ENCODE measurements at regions not wholly inside any gene's neighbourhood (a gene's known extent, or its start where the extent isn't known, plus 50 kb on each side); places are given as distances from the start of the nearest gene placed in this dataset.

DNA sequence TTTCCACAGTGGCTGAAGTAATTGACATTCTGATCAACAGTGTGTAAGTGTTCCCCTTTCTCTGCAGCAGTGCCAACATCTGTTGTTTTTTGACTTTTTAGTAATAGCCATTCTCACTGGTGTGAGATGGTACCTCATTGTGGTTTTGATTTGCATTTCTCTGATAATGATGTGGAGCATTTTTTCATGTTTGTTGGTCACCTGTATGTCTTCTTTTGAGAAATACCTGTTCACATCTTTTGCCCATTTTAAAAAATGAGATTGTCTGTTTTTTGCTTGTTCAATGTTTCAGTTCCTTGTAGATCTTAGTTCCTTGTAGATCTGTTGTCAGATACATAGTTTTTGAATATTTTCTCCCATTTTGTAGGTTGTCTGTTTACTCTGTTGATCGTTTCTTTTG is 162.5 kb upstream of the PITX1 start:
- Histone ChIP-seq H3K79me2 (ENCODE audit: insufficient read depth, low read length) (no peaks in the 10 kb centered on the region), H3K36me3 (ENCODE audit: insufficient read depth, low read length) (no peaks in the 10 kb centered on the region), H3K27me3 (ENCODE audit: insufficient read depth, low read length, poor library complexity, severe bottlenecking) (no peaks in the 10 kb centered on the region), H4K20me1 (ENCODE audit: insufficient read depth, low read length, poor library complexity, severe bottlenecking) (no peaks in the 10 kb centered on the region), H3K9me2 (replicated peaks; ENCODE audit: low read depth, low read length) (no peaks in the 10 kb centered on the region), H3K9me3 (ENCODE audit: insufficient read depth, low read depth, low read length) (no peaks in the 10 kb centered on the region), H2AFZ (ENCODE audit: low read length) (no peak overlapping the region), H3K4me3 (ENCODE audit: low read length, poor library complexity, severe bottlenecking) (no peak overlapping the region), H3F3A (ENCODE audit: low read depth) (no peaks in the 10 kb centered on the region), H3K9ac (ENCODE audit: low read depth, low read length, poor library complexity, severe bottlenecking) (no peak overlapping the region), H3K4me2 (ENCODE audit: low read depth, low read length, poor library complexity, severe bottlenecking) (no peak overlapping the region), H3K4me1 (ENCODE audit: insufficient read depth, low read length, poor library complexity, severe bottlenecking) (no peaks in the 10 kb centered on the region)
- TF ChIP-seq EZH2phosphoT487 (IDR thresholded peaks at IDR 0.05; ENCODE audit: borderline replicate concordance): no peak
- TF ChIP-seq, protein P1, sequence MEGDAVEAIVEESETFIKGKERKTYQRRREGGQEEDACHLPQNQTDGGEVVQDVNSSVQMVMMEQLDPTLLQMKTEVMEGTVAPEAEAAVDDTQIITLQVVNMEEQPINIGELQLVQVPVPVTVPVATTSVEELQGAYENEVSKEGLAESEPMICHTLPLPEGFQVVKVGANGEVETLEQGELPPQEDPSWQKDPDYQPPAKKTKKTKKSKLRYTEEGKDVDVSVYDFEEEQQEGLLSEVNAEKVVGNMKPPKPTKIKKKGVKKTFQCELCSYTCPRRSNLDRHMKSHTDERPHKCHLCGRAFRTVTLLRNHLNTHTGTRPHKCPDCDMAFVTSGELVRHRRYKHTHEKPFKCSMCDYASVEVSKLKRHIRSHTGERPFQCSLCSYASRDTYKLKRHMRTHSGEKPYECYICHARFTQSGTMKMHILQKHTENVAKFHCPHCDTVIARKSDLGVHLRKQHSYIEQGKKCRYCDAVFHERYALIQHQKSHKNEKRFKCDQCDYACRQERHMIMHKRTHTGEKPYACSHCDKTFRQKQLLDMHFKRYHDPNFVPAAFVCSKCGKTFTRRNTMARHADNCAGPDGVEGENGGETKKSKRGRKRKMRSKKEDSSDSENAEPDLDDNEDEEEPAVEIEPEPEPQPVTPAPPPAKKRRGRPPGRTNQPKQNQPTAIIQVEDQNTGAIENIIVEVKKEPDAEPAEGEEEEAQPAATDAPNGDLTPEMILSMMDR (conservative IDR thresholded peaks at IDR 0.05; ENCODE audit: low read length): no peak

DNA sequence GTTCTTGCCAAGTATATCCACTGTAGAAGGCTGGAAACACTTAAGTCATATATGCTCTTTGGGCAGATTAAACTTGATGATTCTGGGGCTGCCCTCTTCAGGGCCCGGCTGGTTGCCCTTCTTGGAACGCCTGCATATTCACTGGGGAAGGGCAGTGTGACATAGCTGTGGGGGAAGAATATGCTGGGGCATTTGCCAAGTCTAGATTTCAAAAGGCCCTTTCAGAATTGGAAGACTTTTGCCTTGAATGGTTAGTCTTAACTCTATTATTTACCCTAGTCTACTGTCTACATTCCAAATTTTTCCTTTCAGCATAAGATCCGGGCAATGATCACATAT is 161.2 kb upstream of the PITX1 start:
- no peaks in the 10 kb centered on the region for H3K79me2 ChIP-seq (ENCODE audit: insufficient read depth, low read length)
- no peaks in the 10 kb centered on the region for H3K36me3 ChIP-seq (ENCODE audit: insufficient read depth, low read length)
- no peaks in the 10 kb centered on the region for H3F3A ChIP-seq (ENCODE audit: low read depth)
- H3K9me2 ChIP-seq (replicated peaks; ENCODE audit: low read depth, low read length): no peaks in the 10 kb centered on the region
- TF ChIP-seq, protein P1 (conservative IDR thresholded peaks at IDR 0.05; ENCODE audit: low read length): no peak
- no peak for TF ChIP-seq EZH2phosphoT487 (IDR thresholded peaks at IDR 0.05; ENCODE audit: borderline replicate concordance)
- no peaks in the 10 kb centered on the region for H3K9me3 ChIP-seq (ENCODE audit: insufficient read depth, low read depth, low read length)
- H4K20me1 ChIP-seq (ENCODE audit: insufficient read depth, low read length, poor library complexity, severe bottlenecking): no peaks in the 10 kb centered on the region
- H3K4me3 ChIP-seq (ENCODE audit: low read length, poor library complexity, severe bottlenecking): no peak overlapping the region
- H2AFZ ChIP-seq (ENCODE audit: low read length): no peak overlapping the region
- no peak overlapping the region for H3K4me2 ChIP-seq (ENCODE audit: low read depth, low read length, poor library complexity, severe bottlenecking)
- H3K9ac ChIP-seq (ENCODE audit: low read depth, low read length, poor library complexity, severe bottlenecking): no peak overlapping the region
- no peaks in the 10 kb centered on the region for H3K4me1 ChIP-seq (ENCODE audit: insufficient read depth, low read length, poor library complexity, severe bottlenecking)
- no peaks in the 10 kb centered on the region for H3K27me3 ChIP-seq (ENCODE audit: insufficient read depth, low read length, poor library complexity, severe bottlenecking)

DNA sequence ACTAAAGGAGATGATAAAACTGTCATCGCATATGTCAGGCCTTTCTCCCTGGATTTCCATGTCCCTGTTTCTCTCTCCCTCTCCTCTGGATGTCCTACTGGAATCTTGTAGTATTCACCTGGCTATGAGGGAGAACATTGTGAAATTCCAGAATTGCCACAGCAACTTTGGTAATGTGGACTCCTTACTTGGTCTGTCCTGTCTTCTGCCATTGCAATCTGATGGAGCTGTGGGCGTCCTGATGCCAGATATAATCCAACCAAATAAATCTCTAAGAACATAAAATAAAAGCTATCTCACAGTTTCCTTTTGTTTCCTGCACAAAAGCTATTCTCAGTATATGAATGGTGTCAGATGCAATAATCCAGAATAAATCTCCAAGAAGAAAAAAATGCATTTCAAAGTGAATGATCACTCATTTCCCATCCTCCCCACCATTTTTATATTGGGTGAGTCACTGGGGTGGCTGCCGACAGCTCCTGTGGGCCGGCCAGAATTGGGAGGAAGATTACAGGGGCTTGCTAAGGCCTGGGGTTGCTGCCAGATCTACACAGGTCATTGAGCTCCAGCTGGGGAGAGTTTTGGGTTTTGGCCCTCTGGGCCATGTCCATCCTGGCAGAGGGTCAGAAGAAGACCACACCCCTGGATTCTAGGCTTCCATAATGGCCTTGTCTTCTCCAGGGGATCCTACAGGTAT is 160.7 kb upstream of the PITX1 start:
- no peaks in the 10 kb centered on the region for H3F3A ChIP-seq (ENCODE audit: low read depth)
- no peaks in the 10 kb centered on the region for H3K79me2 ChIP-seq (ENCODE audit: insufficient read depth, low read length)
- H3K9me3 ChIP-seq (ENCODE audit: insufficient read depth, low read depth, low read length): no peaks in the 10 kb centered on the region
- no peak overlapping the region for H3K4me2 ChIP-seq (ENCODE audit: low read depth, low read length, poor library complexity, severe bottlenecking)
- H3K4me1 ChIP-seq (ENCODE audit: insufficient read depth, low read length, poor library complexity, severe bottlenecking): no peaks in the 10 kb centered on the region
- no peaks in the 10 kb centered on the region for H3K36me3 ChIP-seq (ENCODE audit: insufficient read depth, low read length)
- no peaks in the 10 kb centered on the region for H3K27me3 ChIP-seq (ENCODE audit: insufficient read depth, low read length, poor library complexity, severe bottlenecking)
- H3K4me3 ChIP-seq (ENCODE audit: low read length, poor library complexity, severe bottlenecking): no peak overlapping the region
- no peak overlapping the region for H2AFZ ChIP-seq (ENCODE audit: low read length)
- TF ChIP-seq EZH2phosphoT487 (IDR thresholded peaks at IDR 0.05; ENCODE audit: borderline replicate concordance): no peak
- TF ChIP-seq, protein P1 (conservative IDR thresholded peaks at IDR 0.05; ENCODE audit: low read length): no peak
- H3K9ac ChIP-seq (ENCODE audit: low read depth, low read length, poor library complexity, severe bottlenecking): no peak overlapping the region
- no peaks in the 10 kb centered on the region for H4K20me1 ChIP-seq (ENCODE audit: insufficient read depth, low read length, poor library complexity, severe bottlenecking)
- H3K9me2 ChIP-seq (replicated peaks; ENCODE audit: low read depth, low read length): no peaks in the 10 kb centered on the region
